GM06990 (cell line): ENCODE measurements at regions not wholly inside any gene's neighbourhood (a gene's known extent, or its start where the extent isn't known, plus 50 kb on each side); places are given as distances from the start of the nearest gene placed in this dataset.
A peak's percentile ranks its signal among the peaks of the same experiment; 100 is the strongest.

Source experiments
- DNase-seq: peaks from one replicate; pipeline ENCODE4 v3.0.0-alpha.2; 2011; ENCODE audit not compliant: insufficient read length; ENCODE audit errors: extremely low read depth
- H3K27me3 ChIP-seq: replicated peaks from 2 replicates; pipeline ENCODE4 v1.6.0; 2011; ENCODE audit warnings: low read length; ENCODE audit not compliant: control insufficient read depth, insufficient read depth
- H3K36me3 ChIP-seq: 2 replicates; pipeline ENCODE4 v1.5.1; 2011; ENCODE audit warnings: low read length; ENCODE audit not compliant: control insufficient read depth, insufficient read depth
- H3K4me3 ChIP-seq: replicated peaks from 2 replicates; pipeline ENCODE4 v1.5.1; 2011; ENCODE audit warnings: low read depth, mild to moderate bottlenecking, control low read depth, low read length
- TF ChIP-seq, protein P1 (sequence below): IDR thresholded peaks from 2 replicates; pipeline ENCODE4 v1.5.1; 2011; ENCODE audit warnings: low read length, control low read depth, mild to moderate bottlenecking, inconsistent platforms; ENCODE audit not compliant: insufficient read depth, poor library complexity, severe bottlenecking

DNA sequence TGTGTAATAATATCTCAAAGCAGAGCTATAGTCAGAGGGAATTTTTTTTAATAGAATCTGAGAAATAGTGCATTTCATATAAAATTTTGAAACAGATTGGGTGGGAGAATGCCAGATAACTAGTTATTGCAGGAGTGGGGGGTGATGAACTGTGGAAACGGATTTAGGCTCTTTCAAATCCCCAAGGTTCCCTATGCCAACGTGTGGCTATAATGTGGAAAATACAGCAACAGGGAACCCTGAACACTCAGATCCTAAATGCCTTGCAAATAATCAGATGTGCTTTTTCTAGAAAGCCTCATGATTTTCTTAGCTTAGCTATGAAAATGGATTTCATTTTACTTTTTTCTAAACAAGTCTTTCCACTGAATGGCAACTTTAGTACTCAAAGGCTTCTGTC is 180.5 kb upstream of the DMAC1 start:
- no peaks in the 10 kb centered on the region for H3K27me3 ChIP-seq
- no peaks in the 10 kb centered on the region for H3K36me3 ChIP-seq

DNA sequence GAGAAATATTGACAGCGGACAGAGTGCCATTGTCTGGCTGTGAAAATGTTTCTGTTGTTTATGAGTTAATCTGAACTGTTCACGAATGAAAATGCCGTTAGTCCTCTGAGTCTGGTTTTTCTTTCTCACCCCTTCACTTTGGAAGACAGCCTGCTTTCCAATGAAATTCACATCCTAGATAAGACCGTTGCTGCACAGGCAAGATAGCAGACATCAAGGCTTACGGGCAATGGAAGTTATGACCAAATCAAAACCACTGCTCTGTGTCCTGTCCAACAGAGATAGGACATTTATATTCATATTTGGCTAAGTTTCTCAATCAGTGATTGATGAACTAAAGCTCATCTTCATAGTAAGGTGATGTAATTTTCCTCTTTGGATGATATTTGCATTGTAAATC is 180.0 kb upstream of the DMAC1 start:
- no peak for DNase-seq
- no peaks in the 10 kb centered on the region for H3K27me3 ChIP-seq

More for the DNA sequence above, 180.5 kb upstream of the DMAC1 start:
- TF ChIP-seq, protein P1, sequence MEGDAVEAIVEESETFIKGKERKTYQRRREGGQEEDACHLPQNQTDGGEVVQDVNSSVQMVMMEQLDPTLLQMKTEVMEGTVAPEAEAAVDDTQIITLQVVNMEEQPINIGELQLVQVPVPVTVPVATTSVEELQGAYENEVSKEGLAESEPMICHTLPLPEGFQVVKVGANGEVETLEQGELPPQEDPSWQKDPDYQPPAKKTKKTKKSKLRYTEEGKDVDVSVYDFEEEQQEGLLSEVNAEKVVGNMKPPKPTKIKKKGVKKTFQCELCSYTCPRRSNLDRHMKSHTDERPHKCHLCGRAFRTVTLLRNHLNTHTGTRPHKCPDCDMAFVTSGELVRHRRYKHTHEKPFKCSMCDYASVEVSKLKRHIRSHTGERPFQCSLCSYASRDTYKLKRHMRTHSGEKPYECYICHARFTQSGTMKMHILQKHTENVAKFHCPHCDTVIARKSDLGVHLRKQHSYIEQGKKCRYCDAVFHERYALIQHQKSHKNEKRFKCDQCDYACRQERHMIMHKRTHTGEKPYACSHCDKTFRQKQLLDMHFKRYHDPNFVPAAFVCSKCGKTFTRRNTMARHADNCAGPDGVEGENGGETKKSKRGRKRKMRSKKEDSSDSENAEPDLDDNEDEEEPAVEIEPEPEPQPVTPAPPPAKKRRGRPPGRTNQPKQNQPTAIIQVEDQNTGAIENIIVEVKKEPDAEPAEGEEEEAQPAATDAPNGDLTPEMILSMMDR, result no peak
- no peak for DNase-seq
- H3K4me3 ChIP-seq, result no peak overlapping the region

DNA sequence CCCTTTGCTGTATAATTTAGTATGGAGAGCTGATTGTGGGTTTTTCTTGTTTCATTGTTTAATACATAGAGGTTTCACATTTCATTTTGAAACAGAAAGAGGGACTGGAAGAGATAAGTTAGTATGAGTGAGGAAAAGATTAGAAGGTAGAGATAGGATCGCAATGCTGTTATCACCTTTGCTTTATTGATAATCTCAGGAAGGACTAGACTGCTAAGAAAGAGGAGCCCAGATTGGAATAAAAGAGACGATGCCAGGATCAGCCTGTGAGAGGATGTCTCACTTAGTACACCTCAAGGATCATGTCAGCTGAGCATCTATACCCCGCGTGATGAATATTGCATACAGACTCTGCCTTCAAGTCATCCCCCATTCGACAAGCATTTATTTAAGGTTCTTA is 178.0 kb upstream of the DMAC1 start:
- no peak overlapping the region for H3K4me3 ChIP-seq
- no peak for DNase-seq
- TF ChIP-seq, protein P1, result no peak

More for the DNA sequence above, 180.0 kb upstream of the DMAC1 start:
- TF ChIP-seq, protein P1, result no peak
- Histone ChIP-seq H3K4me3 (no peak overlapping the region), H3K36me3 (no peaks in the 10 kb centered on the region)

DNA sequence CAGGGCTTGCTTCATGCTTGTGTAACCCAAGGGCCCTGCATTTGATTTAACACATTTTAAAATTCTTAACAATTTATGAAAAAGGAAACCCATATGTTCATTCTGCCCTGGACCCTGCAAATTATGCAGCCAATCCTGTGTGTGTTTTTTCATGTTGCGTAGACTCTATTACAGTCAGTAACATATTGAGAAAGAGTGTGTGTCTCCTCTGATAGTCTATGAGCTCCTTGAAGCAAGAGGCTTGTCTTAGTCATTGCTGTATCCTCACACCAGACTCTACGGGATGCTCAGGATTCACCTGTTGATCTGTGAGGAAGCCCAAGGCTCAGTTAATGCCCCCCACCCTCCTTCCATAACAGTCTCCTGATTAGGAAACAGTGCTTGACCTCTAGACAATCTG is 177.3 kb upstream of the DMAC1 start:
- TF ChIP-seq, protein P1, result no peak
- H3K36me3 ChIP-seq, result no peaks in the 10 kb centered on the region
- peak; percentile 3 for DNase-seq
- H3K27me3 ChIP-seq, result no peaks in the 10 kb centered on the region
- no peak overlapping the region for H3K4me3 ChIP-seq

More for the DNA sequence above, 178.0 kb upstream of the DMAC1 start:
- Histone ChIP-seq H3K27me3 (no peaks in the 10 kb centered on the region), H3K36me3 (no peaks in the 10 kb centered on the region)

DNA sequence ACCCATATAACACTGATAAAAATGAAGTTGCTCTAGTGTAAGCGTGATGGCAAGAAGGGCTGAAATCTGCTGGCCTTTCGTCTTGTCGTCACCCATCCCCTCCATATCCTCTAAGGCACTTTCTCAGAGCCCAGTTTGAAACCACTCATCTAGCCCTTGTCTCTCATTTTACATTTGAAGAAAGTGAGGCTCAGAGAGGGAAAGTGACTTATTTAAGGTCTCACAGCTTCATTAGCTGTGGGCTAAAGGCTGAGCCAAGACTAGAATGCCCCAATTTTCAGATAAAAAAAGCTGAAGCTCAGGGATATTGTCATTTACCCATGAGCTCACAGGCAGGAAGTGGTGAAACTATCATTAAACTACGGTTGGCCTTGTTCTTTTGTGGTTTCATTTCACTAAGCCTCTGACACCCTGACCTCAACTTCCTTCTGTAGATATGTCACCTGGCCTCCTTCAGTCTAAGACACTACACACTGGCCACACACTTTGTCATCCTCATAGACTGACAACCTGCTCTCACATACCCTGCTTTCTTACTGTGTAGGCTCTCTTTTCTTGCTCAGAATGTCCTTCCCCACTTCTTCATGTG is 176.7 kb upstream of the DMAC1 start:
- no peak overlapping the region for H3K4me3 ChIP-seq
- peak; percentile 79 for DNase-seq
- TF ChIP-seq, protein P1, result no peak

DNA sequence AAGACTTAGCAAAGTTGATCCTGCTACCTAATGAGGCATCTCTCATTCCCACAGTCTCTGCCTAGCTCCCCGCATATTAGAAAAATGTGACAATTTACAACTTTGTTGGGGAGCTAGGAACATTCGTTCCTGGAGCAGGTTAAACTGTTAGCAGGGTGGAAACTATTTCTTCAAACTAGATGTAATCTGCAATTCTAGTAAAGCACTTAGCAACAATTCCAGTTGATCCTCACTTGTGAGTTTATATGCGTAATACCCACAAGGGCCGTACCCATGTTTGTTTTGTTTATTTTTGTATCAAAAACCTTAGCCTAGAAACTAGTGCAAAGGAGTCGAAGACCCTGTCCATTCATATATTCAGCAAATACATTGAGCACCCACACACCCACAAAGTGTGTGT is 175.8 kb upstream of the DMAC1 start:
- no peak overlapping the region for H3K4me3 ChIP-seq
- no peaks in the 10 kb centered on the region for H3K36me3 ChIP-seq
- TF ChIP-seq, protein P1, result no peak
- DNase-seq, result no peak
- H3K27me3 ChIP-seq, result no peaks in the 10 kb centered on the region

More for the DNA sequence above, 176.7 kb upstream of the DMAC1 start:
- Histone ChIP-seq H3K27me3 (no peaks in the 10 kb centered on the region), H3K36me3 (no peaks in the 10 kb centered on the region)
